Parathyroid adenoma (tissue), 2 donors: ENCODE measurements at regions not wholly inside any gene's neighbourhood (a gene's known extent, or its start where the extent isn't known, plus 50 kb on each side); places are given as distances from the start of the nearest gene placed in this dataset.

Source experiments
- H2AFZ ChIP-seq: fragments of 300-600 bp; sonication (generic); one replicate; pipeline ENCODE4 v1.7.0; 2017; ENCODE audit warnings: antibody characterized with exemption, mild to moderate bottlenecking
- H3K27ac ChIP-seq: fragments of 300-600 bp; sonication (generic); one replicate; pipeline ENCODE4 v1.7.0; 2017
- H3K27me3 ChIP-seq: fragments of 300-600 bp; sonication (generic); one replicate; pipeline ENCODE4 v1.7.0; 2017; ENCODE audit warnings: low read length; ENCODE audit not compliant: control insufficient read depth, insufficient read depth
- H3K36me3 ChIP-seq: fragments of 300-600 bp; sonication (generic); one replicate; pipeline ENCODE4 v1.7.0; 2017; ENCODE audit warnings: low read length; ENCODE audit not compliant: control insufficient read depth, insufficient read depth
- H3K4me1 ChIP-seq: fragments of 300-600 bp; sonication (generic); one replicate; pipeline ENCODE4 v1.7.0; 2017; ENCODE audit warnings: control low read depth
- H3K4me2 ChIP-seq: fragments of 300-600 bp; sonication (generic); one replicate; pipeline ENCODE4 v1.7.0; 2017; ENCODE audit warnings: low read length
- H3K4me3 ChIP-seq: fragments of 300-600 bp; sonication (generic); one replicate; pipeline ENCODE4 v1.7.0; 2017; ENCODE audit warnings: low read depth, low read length
- H3K79me2 ChIP-seq: fragments of 300-600 bp; sonication (generic); one replicate; pipeline ENCODE4 v1.7.0; 2017; ENCODE audit warnings: control low read depth
- H3K9ac ChIP-seq: fragments of 300-600 bp; sonication (generic); one replicate; pipeline ENCODE4 v1.7.0; 2017; ENCODE audit warnings: mild to moderate bottlenecking
- H3K9me3 ChIP-seq: fragments of 300-600 bp; sonication (generic); one replicate; pipeline ENCODE4 v1.7.0; 2017; ENCODE audit warnings: low read length; ENCODE audit not compliant: control insufficient read depth
- CTCF ChIP-seq: fragments of 300-600 bp; sonication (generic); IDR thresholded peaks from one replicate; pipeline ENCODE4 v1.7.0; 2017; ENCODE audit warnings: antibody characterized with exemption, mild to moderate bottlenecking
- donor health status: primary hyperparathyroidism.

DNA sequence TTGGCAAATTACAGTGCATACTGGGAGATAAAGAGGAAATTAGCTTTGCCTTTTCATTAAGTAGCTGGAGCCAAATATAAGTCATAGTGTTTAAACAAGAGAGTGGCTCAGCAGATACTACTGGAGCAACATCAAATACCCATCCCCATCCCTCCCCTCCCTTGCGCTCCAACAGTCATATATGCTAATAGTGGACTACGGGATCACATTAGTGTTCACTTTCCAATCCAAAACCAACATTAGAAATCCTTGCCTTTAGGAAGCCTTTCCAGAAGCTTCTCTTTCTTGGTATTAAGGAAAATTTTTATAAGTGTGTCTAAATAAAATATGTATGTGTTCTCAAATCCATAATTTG, 1669.3 kb downstream of the SUCLG1 start:
- Histone ChIP-seq H3K4me1 (no peaks in the 10 kb centered on the region), H3K27me3 (no peaks in the 10 kb centered on the region), H3K9ac (no peak overlapping the region), H3K4me3 (no peak overlapping the region), H2AFZ (no peak overlapping the region), H3K4me2 (no peak overlapping the region), H3K36me3 (no peaks in the 10 kb centered on the region), H3K9me3 (no peaks in the 10 kb centered on the region), H3K79me2 (no peaks in the 10 kb centered on the region), H3K27ac (no peak overlapping the region)
- TF ChIP-seq CTCF, result no peak

DNA sequence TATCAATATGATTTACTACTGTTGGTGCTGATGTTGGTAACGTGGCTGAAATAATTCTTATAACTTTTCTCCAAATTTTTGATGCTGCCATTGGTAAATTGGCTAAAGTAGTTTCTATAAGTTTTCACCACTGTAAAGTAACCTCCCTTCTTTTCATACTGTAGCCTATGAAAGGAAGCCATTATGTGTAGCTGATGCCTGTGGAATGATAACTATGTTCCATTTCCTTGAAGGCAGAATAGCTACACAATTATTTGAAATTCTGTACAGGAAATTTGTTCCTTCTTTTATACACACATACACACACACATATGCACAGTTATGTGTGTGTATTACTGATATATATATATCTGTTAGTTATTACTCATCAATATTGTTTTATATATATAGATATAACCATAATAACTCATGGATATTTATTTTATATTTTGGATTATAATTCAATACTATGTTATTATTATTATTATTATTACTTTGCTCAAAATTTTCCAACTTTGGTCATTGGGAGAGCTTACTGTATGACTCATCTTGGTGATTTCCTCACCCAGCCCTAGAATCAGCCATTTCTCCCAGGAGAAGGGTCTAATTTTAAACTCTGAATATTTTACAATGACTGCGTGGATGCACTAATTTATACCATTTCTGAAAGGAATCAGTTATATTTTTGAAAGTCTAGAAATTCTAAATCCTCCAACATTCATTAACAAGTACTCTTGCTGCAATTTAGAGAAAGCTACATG, 1677.7 kb downstream of the SUCLG1 start:
- H3K27ac ChIP-seq, result no peak overlapping the region
- no peak for TF ChIP-seq CTCF
- H3K27me3 ChIP-seq, result no peaks in the 10 kb centered on the region
- H3K4me2 ChIP-seq, result no peak overlapping the region
- H3K9me3 ChIP-seq, result no peaks in the 10 kb centered on the region
- H3K79me2 ChIP-seq, result no peaks in the 10 kb centered on the region
- H3K4me3 ChIP-seq, result no peak overlapping the region
- no peaks in the 10 kb centered on the region for H3K36me3 ChIP-seq
- no peaks in the 10 kb centered on the region for H3K4me1 ChIP-seq
- H2AFZ ChIP-seq, result no peak overlapping the region
- no peak overlapping the region for H3K9ac ChIP-seq

DNA sequence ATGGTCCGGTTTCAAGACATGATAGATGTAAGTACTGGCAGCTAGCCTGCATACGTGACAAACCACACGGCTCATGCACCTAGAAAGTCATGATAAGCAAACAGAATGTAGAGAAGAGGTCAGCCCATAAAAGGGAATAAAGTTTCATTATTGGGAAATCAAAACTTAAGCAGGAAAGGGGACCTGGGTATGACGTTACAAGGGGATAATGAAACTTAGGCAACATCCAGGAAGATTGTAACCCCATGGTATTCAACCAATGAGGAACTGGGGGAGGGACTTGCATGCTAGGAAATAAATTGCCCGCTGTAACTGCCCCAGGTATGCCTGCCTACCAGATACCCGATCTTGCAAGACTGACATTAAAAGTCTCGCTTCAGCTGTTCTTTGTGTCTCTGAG, 1679.0 kb downstream of the SUCLG1 start:
- no peak overlapping the region for H3K9ac ChIP-seq
- no peak overlapping the region for H3K4me3 ChIP-seq
- no peak overlapping the region for H3K27ac ChIP-seq
- no peak overlapping the region for H2AFZ ChIP-seq
- H3K9me3 ChIP-seq, result no peaks in the 10 kb centered on the region
- H3K36me3 ChIP-seq, result no peaks in the 10 kb centered on the region
- no peaks in the 10 kb centered on the region for H3K79me2 ChIP-seq
- no peaks in the 10 kb centered on the region for H3K4me1 ChIP-seq
- H3K27me3 ChIP-seq, result no peaks in the 10 kb centered on the region
- no peak overlapping the region for H3K4me2 ChIP-seq
- TF ChIP-seq CTCF, result no peak

- no peak for TF ChIP-seq CTCF
- H2AFZ ChIP-seq, result no peak overlapping the region
- H3K36me3 ChIP-seq, result no peaks in the 10 kb centered on the region
- H3K4me3 ChIP-seq, result no peak overlapping the region
- H3K27me3 ChIP-seq, result no peaks in the 10 kb centered on the region
- no peak overlapping the region for H3K9ac ChIP-seq
- H3K79me2 ChIP-seq, result no peaks in the 10 kb centered on the region
- H3K9me3 ChIP-seq, result no peaks in the 10 kb centered on the region
- H3K27ac ChIP-seq, result no peak overlapping the region
- H3K4me2 ChIP-seq, result no peak overlapping the region
- H3K4me1 ChIP-seq, result no peaks in the 10 kb centered on the region
These were observed 1706.7 kb downstream of the SUCLG1 start for GRCh38 chr2:82752396-82752795.

- H3K27ac ChIP-seq, result no peak overlapping the region
- no peak for TF ChIP-seq CTCF
- no peaks in the 10 kb centered on the region for H3K27me3 ChIP-seq
- no peaks in the 10 kb centered on the region for H3K36me3 ChIP-seq
- no peaks in the 10 kb centered on the region for H3K9me3 ChIP-seq
- no peaks in the 10 kb centered on the region for H3K79me2 ChIP-seq
- no peaks in the 10 kb centered on the region for H3K4me1 ChIP-seq
- H3K9ac ChIP-seq, result no peak overlapping the region
- H3K4me2 ChIP-seq, result no peak overlapping the region
- no peak overlapping the region for H3K4me3 ChIP-seq
- H2AFZ ChIP-seq, result no peak overlapping the region
These were observed 1710.4 kb downstream of the SUCLG1 start for GRCh38 chr2:82748653-82749052.
